ENCODE measurements at regions not wholly inside any gene's neighbourhood (a gene's known extent, or its start where the extent isn't known, plus 50 kb on each side); places are given as distances from the start of the nearest gene placed in this dataset.

- H3F3A ChIP-seq (replicated peaks; ENCODE audit: insufficient read depth): no peaks in the 10 kb centered on the region
- H3K27me3 ChIP-seq (ENCODE audit: insufficient read depth): no peaks in the 10 kb centered on the region
- CTCF ChIA-PET: no interaction called here
- no peak overlapping the region for H3K27ac ChIP-seq (ENCODE audit: low read depth in 2 of 2, low read length in 1 of 2)
- no peak overlapping the region for H3K4me3 ChIP-seq (ENCODE audit: low read depth in 2 of 2, low read length in 1 of 2)
- H3K4me2 ChIP-seq: no peak overlapping the region
- H3K79me2 ChIP-seq (ENCODE audit: insufficient read depth): no peaks in the 10 kb centered on the region
- H3K9ac ChIP-seq: no peak overlapping the region
- DNase-seq: no peak
- H3K9me3 ChIP-seq: peaks cover 11% of the 10 kb centered on the region; the same call in 1 of the 2 replicates
- H3K4me1 ChIP-seq (ENCODE audit: control insufficient read depth in 1 of 2, insufficient read depth in 2 of 2, low read depth in 1 of 2, low read length in 1 of 2): peaks cover 0 to 8% of the 10 kb centered on the region in 2 experiments; a peak in 1 of 4 replicates
- no peaks in the 10 kb centered on the region for H3K9me2 ChIP-seq
- TF ChIP-seq GABPA (IDR thresholded peaks at IDR 0.05; ENCODE audit: low read depth): no peak
- TF ChIP-seq FOXM1 (IDR thresholded peaks at IDR 0.05; ENCODE audit: low read depth): no peak
- TF ChIP-seq MAX (IDR thresholded peaks at IDR 0.05; ENCODE audit: low read depth): no peak
- no peak for TF ChIP-seq EZH2phosphoT487 (IDR thresholded peaks at IDR 0.05; ENCODE audit: borderline replicate concordance, low read depth)
- TF ChIP-seq TAF1 (IDR thresholded peaks at IDR 0.05; ENCODE audit: borderline replicate concordance, low read depth, low read length): no peak
- no peak for TF ChIP-seq USF1 (IDR thresholded peaks at IDR 0.05; ENCODE audit: borderline replicate concordance, low read depth)
- no peak for TF ChIP-seq RFX5 (IDR thresholded peaks at IDR 0.05; ENCODE audit: low read length)
- no peak for TF ChIP-seq ZBTB33 (IDR thresholded peaks at IDR 0.05; ENCODE audit: borderline replicate concordance, low read depth)
- TF ChIP-seq TCF12 (IDR thresholded peaks at IDR 0.05): no peak
- TF ChIP-seq USF2 (IDR thresholded peaks at IDR 0.05; ENCODE audit: borderline replicate concordance, low read depth, low read length): no peak
- TF ChIP-seq JUND (IDR thresholded peaks at IDR 0.05): no peak
- no peak for TF ChIP-seq MXI1 (IDR thresholded peaks at IDR 0.05; ENCODE audit: low read depth, low read length)
- no peak for TF ChIP-seq ELF1 (IDR thresholded peaks at IDR 0.05)
- no peak for TF ChIP-seq SMC3 (IDR thresholded peaks at IDR 0.05; ENCODE audit: low read depth, low read length)
- TF ChIP-seq NRF1 (IDR thresholded peaks at IDR 0.05; ENCODE audit: low read depth, low read length): no peak
- TF ChIP-seq RXRA (IDR thresholded peaks at IDR 0.05; ENCODE audit: borderline replicate concordance, low read depth): no peak
- TF ChIP-seq SIN3A (IDR thresholded peaks at IDR 0.05; ENCODE audit: borderline replicate concordance, low read depth, low read length): no peak
- no peak for TF ChIP-seq IRF3 (IDR thresholded peaks at IDR 0.05; ENCODE audit: low read depth, low read length)
- WGBS (ENCODE audit: low lambda C conversion rate): 21% methylated on average over 3 of the region's 3 CpGs
- POLR2A ChIA-PET: no interaction called here
- no peaks in the 10 kb centered on the region for H4K20me1 ChIP-seq (ENCODE audit: insufficient read depth)
- no peak overlapping the region for H2AFZ ChIP-seq (ENCODE audit: low read depth)
- no peaks in the 10 kb centered on the region for H3K36me3 ChIP-seq (replicated peaks in 1 of 2; ENCODE audit: control insufficient read depth in 1 of 2, insufficient read depth in 2 of 2, low read length in 1 of 2)
These were observed 307.3 kb upstream of the ZNF32 start for GRCh38 chr10:43955978-43956377.
